K562 (cell line): ENCODE measurements at regions not wholly inside any gene's neighbourhood (a gene's known extent, or its start where the extent isn't known, plus 50 kb on each side); places are given as distances from the start of the nearest gene placed in this dataset.

ENCODE experiments used
- ATAC-seq: fragments of 200-7000 bp; cut with Tn5 transposase; 3 replicates; pipeline ENCODE4 v1.9.1; 2020; ENCODE audit warnings: moderate library complexity
- BruUV-seq: library from RNA; stranded (reverse); fragments of 400-500 nt; replicated peaks from 2 replicates; lab custom pipeline; 2021; lab: Mats Ljungman, UMichigan
- CTCF ChIA-PET: fragments of 300-600 bp; formaldehyde crosslinking; extraction: SDS; loops from one replicate; lab custom pipeline; 2021; ENCODE audit warnings: low intra/inter-chr PET ratio; lab: Yijun Ruan, JAX
- POLR2A ChIA-PET: fragments of 300-600, 350-650 bp; sonication (Branson Sonifier 250); formaldehyde crosslinking; extraction: SDS; loops from one replicate; lab custom pipeline; 2021; ENCODE audit warnings: antibody characterized with exemption, inconsistent platforms; lab: Yijun Ruan, JAX
- DNase-seq, 4 experiments: peaks; one replicate each; pipeline versions ENCODE4 v3.0.0 to v3.0.0-alpha.2; 2011 to 2018; ENCODE audit warnings: low spot score in 3 of 4, mixed read lengths in 3 of 4; ENCODE audit errors: extremely low read depth in 1 of 4
- FAIRE-seq: peaks from 2 replicates; lab custom pipeline; 2011; peaks lifted over from hg19 to GRCh38; lab: Jason Lieb, UNC
- H2AFZ ChIP-seq: 2 replicates; pipeline ENCODE4 v1.6.0; 2011; ENCODE audit warnings: low read depth, low read length, control low read depth, inconsistent platforms
- H3K27ac ChIP-seq: fragments of 200-600 bp; 3 replicates; pipeline ENCODE4 v1.8.0; 2011; ENCODE audit warnings: low read depth, mild to moderate bottlenecking, control low read depth, inconsistent platforms, low read length, moderate library complexity, mixed read lengths; ENCODE audit errors: extremely low read depth
- H3K27me3 ChIP-seq, 2 experiments: fragments of 300-600 bp in 1 of 2; 2 replicates in 1 of 2; 3 replicates in 1 of 2; pipeline versions ENCODE4 v1.6.0 to v1.8.0; 2011; ENCODE audit warnings: inconsistent platforms in 2 of 2, low read length in 2 of 2, mild to moderate bottlenecking in 1 of 2, mixed read lengths in 1 of 2, moderate library complexity in 1 of 2; ENCODE audit not compliant: control insufficient read depth in 2 of 2, insufficient read depth in 2 of 2
- H3K36me3 ChIP-seq: fragments of 300-600 bp; 3 replicates; pipeline ENCODE4 v1.8.0; 2011; ENCODE audit warnings: mild to moderate bottlenecking, low read length, inconsistent platforms; ENCODE audit not compliant: control insufficient read depth, insufficient read depth
- H3K4me1 ChIP-seq, 2 experiments: fragments of 200-600 bp in 1 of 2; replicated peaks in 1 of 2; 2 replicates in 1 of 2; 3 replicates in 1 of 2; pipeline versions ENCODE4 v1.5.1 to v1.8.0; 2011; ENCODE audit warnings: inconsistent platforms in 2 of 2, low read length in 2 of 2, mild to moderate bottlenecking in 1 of 2, mixed read lengths in 1 of 2, moderate library complexity in 1 of 2; ENCODE audit not compliant: control insufficient read depth in 2 of 2, insufficient read depth in 2 of 2
- H3K4me2 ChIP-seq: 2 replicates; pipeline ENCODE4 v1.6.1; 2011; ENCODE audit warnings: low read length, control low read depth, inconsistent platforms, mixed read lengths; ENCODE audit not compliant: insufficient read depth
- H3K4me3 ChIP-seq: fragments of 200-600 bp; sonication (generic), shearing (Covaris generic); 2 replicates; pipeline ENCODE4 v1.5.1; 2016; ENCODE audit warnings: control low read depth, inconsistent platforms
- H3K79me2 ChIP-seq: fragments of 200-600 bp; 3 replicates; pipeline ENCODE4 v1.8.0; 2011; ENCODE audit warnings: low read length, inconsistent platforms; ENCODE audit not compliant: control insufficient read depth, insufficient read depth
- H3K9ac ChIP-seq, 2 experiments: 2 replicates each; pipeline versions ENCODE4 v1.6.0 to v1.6.1; 2011; ENCODE audit warnings: low read depth in 2 of 2, low read length in 2 of 2, control low read depth in 1 of 2, inconsistent platforms in 1 of 2, mild to moderate bottlenecking in 1 of 2, mixed read lengths in 1 of 2; ENCODE audit not compliant: insufficient read depth in 1 of 2
- H3K9me1 ChIP-seq: one replicate; pipeline ENCODE4 v1.6.0; 2011; ENCODE audit warnings: inconsistent platforms, mild to moderate bottlenecking, low read length, moderate library complexity; ENCODE audit not compliant: control insufficient read depth, insufficient read depth
- H3K9me3 ChIP-seq: replicated peaks from 2 replicates; pipeline ENCODE4 v1.5.1; 2011; ENCODE audit warnings: low read depth, low read length, inconsistent platforms; ENCODE audit not compliant: control insufficient read depth, insufficient read depth
- H4K20me1 ChIP-seq: replicated peaks from 2 replicates; pipeline ENCODE4 v1.6.1; 2011; ENCODE audit warnings: low read length, inconsistent platforms, mixed read lengths; ENCODE audit not compliant: control insufficient read depth, insufficient read depth
- CHD2 ChIP-seq: IDR thresholded peaks from 2 replicates; pipeline ENCODE4 v1.6.1; 2011; ENCODE audit warnings: low read depth, low read length
- DACH1 ChIP-seq: fragments of 450-650 bp; IDR thresholded peaks from 2 replicates; pipeline ENCODE4 v1.6.1; 2018; ENCODE audit not compliant: partially characterized antibody
- DIDO1 ChIP-seq: fragments of 450-650 bp; IDR thresholded peaks from 2 replicates; pipeline ENCODE4 v1.6.1; 2016; ENCODE audit warnings: low read depth, missing biosample characterization, missing genetic modification characterization
- ETV6 ChIP-seq, 3 experiments: fragments of 150-350 bp in 1 of 3; sonication (generic) in 1 of 3; formaldehyde crosslinking in 1 of 3; IDR thresholded peaks; 2 replicates each; pipeline versions ENCODE4 v1.6.1 to v1.8.0; 2014 to 2022; ENCODE audit warnings: borderline replicate concordance in 2 of 3, low read depth in 2 of 3, antibody characterized with exemption in 1 of 3, low read length in 1 of 3, mild to moderate bottlenecking in 1 of 3, missing genetic modification reagents in 1 of 3
- L3MBTL2 ChIP-seq: fragments of 450-650 bp; IDR thresholded peaks from 2 replicates; pipeline ENCODE4 v1.6.1; 2016; ENCODE audit warnings: mild to moderate bottlenecking, moderate library complexity
- MAZ ChIP-seq, 2 experiments: fragments of 450-650 bp in 1 of 2; sonication (generic) in 1 of 2; formaldehyde crosslinking; IDR thresholded peaks in 1 of 2; conservative IDR thresholded peaks in 1 of 2; 2 replicates each; pipeline versions ENCODE4 v1.4.0 to v1.5.0; 2020; ENCODE audit warnings: mild to moderate bottlenecking in 1 of 2, missing genetic modification reagents in 1 of 2
- NFXL1 ChIP-seq: fragments of 450-650 bp; formaldehyde crosslinking; IDR thresholded peaks from 2 replicates; pipeline ENCODE4 v1.4.0; 2021; ENCODE audit warnings: mild to moderate bottlenecking
- WGBS: fragments of 100-300 bp; shearing (Covaris generic); methylation state at CpG from one replicate; pipeline ENCODE4 v1.1.6; 2016; ENCODE audit warnings: low coverage, mixed read lengths; ENCODE audit not compliant: insufficient coverage; ENCODE audit errors: missing lambda C conversion rate; 5-methylcytosine and 5-hydroxymethylcytosine counted together
- in situ Hi-C: fragments of 300-500 bp; cut with MboI; formaldehyde crosslinking; loops from 4 replicates; pipeline ENCODE4 v1.15.0; 2018; ENCODE audit warnings: inconsistent platforms, mixed read lengths
- intact Hi-C: fragments of 100-400 bp; cut with micrococcal nuclease; formaldehyde crosslinking; loops from 2 replicates; pipeline ENCODE4 v1.14.2; 2022
- TF ChIP-seq, protein P1 (sequence below): fragments of 450-650 bp; formaldehyde crosslinking; IDR thresholded peaks from 2 replicates; pipeline ENCODE4 v1.4.0; 2020; ENCODE audit warnings: mild to moderate bottlenecking, mixed read lengths
- TF ChIP-seq, protein P2 (sequence below): fragments of 450-650 bp; formaldehyde crosslinking; IDR thresholded peaks from 2 replicates; pipeline ENCODE4 v1.4.0; 2020; ENCODE audit warnings: mild to moderate bottlenecking

- TF ChIP-seq, protein P1, sequence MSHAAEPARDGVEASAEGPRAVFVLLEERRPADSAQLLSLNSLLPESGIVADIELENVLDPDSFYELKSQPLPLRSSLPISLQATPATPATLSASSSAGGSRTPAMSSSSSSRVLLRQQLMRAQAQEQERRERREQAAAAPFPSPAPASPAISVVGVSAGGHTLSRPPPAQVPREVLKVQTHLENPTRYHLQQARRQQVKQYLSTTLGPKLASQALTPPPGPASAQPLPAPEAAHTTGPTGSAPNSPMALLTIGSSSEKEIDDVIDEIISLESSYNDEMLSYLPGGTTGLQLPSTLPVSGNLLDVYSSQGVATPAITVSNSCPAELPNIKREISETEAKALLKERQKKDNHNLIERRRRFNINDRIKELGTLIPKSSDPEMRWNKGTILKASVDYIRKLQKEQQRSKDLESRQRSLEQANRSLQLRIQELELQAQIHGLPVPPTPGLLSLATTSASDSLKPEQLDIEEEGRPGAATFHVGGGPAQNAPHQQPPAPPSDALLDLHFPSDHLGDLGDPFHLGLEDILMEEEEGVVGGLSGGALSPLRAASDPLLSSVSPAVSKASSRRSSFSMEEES (CRISPR knock-in tag), result no peak
- TF ChIP-seq NFXL1, result no peak
- TF ChIP-seq, protein P2, sequence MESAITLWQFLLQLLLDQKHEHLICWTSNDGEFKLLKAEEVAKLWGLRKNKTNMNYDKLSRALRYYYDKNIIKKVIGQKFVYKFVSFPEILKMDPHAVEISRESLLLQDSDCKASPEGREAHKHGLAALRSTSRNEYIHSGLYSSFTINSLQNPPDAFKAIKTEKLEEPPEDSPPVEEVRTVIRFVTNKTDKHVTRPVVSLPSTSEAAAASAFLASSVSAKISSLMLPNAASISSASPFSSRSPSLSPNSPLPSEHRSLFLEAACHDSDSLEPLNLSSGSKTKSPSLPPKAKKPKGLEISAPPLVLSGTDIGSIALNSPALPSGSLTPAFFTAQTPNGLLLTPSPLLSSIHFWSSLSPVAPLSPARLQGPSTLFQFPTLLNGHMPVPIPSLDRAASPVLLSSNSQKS, result no peak
- TF ChIP-seq CHD2, result no peak
- TF ChIP-seq ETV6 (IDR thresholded peaks at IDR 0.05; ENCODE audit: borderline replicate concordance in 1 of 2, low read depth in 2 of 2, low read length in 1 of 2), result no peak
- no peak for TF ChIP-seq ETV6 (CRISPR knock-in tag; IDR thresholded peaks at IDR 0.05; ENCODE audit: borderline replicate concordance)
- no peak for TF ChIP-seq DIDO1 (tag)
- no peak for TF ChIP-seq L3MBTL2
- no peak for TF ChIP-seq DACH1
- no peak for TF ChIP-seq MAZ (CRISPR knock-in tag; conservative IDR thresholded peaks at IDR 0.05 in 1 of 2, IDR thresholded peaks at IDR 0.05 in 1 of 2)
- CTCF ChIA-PET, result no interaction called here
Observed at GRCh38 chr6:100138346-100139022, 144.5 kb upstream of the MCHR2 start.

More at GRCh38 chr6:100138346-100139022, 144.5 kb upstream of the MCHR2 start:
- Histone ChIP-seq H3K9me3 (no peaks in the 10 kb centered on the region), H4K20me1 (no peaks in the 10 kb centered on the region), H3K79me2 (no peaks in the 10 kb centered on the region), H3K9me1 (no peaks in the 10 kb centered on the region), H3K4me1 (no peaks in the 10 kb centered on the region), H2AFZ (no peak overlapping the region), H3K4me3 (no peak overlapping the region), H3K27me3 (peaks cover 4 to 15% of the 10 kb centered on the region in 2 experiments; a peak in 3 of 5 replicates), H3K36me3 (no peaks in the 10 kb centered on the region), H3K9ac (no peak overlapping the region), H3K27ac (no peak overlapping the region), H3K4me2 (no peak overlapping the region)
- intact Hi-C loops, result no loop called here
- DNase-seq (no peak), ATAC-seq (no peak), FAIRE-seq (no peak)
- BruUV-seq, result no TSS peak
- POLR2A ChIA-PET, result interaction anchor here (0.6 kb wide), 2 partner anchors 8 to 619 kb away, joined by 3 read pairs; no protein-coding TSS in a partner anchor
- WGBS, result 2% methylated on average over 4 of the region's 4 CpGs
- in situ Hi-C loops, result no loop called here
